ENCODE measurements at regions not wholly inside any gene's neighbourhood (a gene's known extent, or its start where the extent isn't known, plus 50 kb on each side); places are given as distances from the start of the nearest gene placed in this dataset.

DNA sequence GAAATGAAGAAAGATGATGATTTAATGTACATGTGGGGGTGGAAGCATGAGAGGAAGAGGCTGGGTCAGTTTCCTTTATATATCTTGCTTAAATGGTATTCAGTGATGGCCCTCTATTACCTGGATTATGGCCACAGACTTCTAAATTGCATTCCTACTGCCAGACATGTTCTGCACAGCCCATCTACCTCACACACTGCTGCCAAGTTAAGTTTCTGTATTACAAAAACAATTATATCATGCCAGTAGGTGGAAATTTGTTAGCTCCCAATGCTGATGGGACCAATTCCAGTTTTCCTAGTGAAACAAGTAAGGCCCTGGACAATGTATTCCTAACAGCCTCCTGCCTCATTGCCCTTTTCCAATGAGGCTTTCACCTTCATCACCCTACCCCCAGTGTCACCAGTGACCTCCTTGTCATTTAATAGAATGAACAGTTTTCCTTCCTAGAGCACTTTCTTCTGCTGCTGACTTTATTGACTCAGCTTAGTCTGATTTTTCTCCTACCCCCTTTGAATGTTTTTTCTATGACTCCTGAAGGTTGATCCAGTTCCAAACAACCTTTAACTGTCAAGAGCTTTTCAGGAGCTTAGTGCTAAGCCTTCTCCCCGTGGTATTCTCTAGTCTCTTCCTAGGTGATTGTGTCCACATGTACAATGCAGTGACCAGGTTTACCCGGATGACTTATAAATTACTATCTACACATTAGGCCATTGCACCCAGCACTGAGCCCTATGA, 316.6 kb upstream of the ANKRD30A start:
- H3K79me1 ChIP-seq (ENCODE audit: low read length) = no peaks in the 10 kb centered on the region
- no peak overlapping the region for H3K4me2 ChIP-seq (ENCODE audit: low read length)
- no peak overlapping the region for H2BK5ac ChIP-seq (ENCODE audit: low read length)
- no peak overlapping the region for H4K5ac ChIP-seq (ENCODE audit: low read length)
- WGBS (ENCODE audit: extremely low coverage, insufficient coverage, low lambda C conversion rate) = no CpG with 5 or more reads among the region's 2 CpGs
- no peak overlapping the region for H2AK5ac ChIP-seq (ENCODE audit: low read length)
- no peak overlapping the region for H3K18ac ChIP-seq (ENCODE audit: low read length)
- no peak overlapping the region for H3K4ac ChIP-seq (ENCODE audit: low read depth, low read length)
- no peak overlapping the region for H3K56ac ChIP-seq (ENCODE audit: low read length)
- no peaks in the 10 kb centered on the region for H3K36me3 ChIP-seq (ENCODE audit: control insufficient read depth, insufficient read depth, low read length)
- no peak overlapping the region for H3K4me3 ChIP-seq (ENCODE audit: low read length)
- H4K8ac ChIP-seq (ENCODE audit: low read depth, low read length) = no peak overlapping the region
- no peak for DNase-seq
- H2BK120ac ChIP-seq (ENCODE audit: low read depth, low read length) = no peak overlapping the region
- H2BK15ac ChIP-seq (replicated peaks; ENCODE audit: low read depth) = no peak overlapping the region
- H3K27me3 ChIP-seq (ENCODE audit: insufficient read depth, low read length, poor library complexity) = no peaks in the 10 kb centered on the region
- H3K9ac ChIP-seq (ENCODE audit: low read length) = no peak overlapping the region
- no peak overlapping the region for H3K23ac ChIP-seq (ENCODE audit: low read length)
- no peaks in the 10 kb centered on the region for H3K79me2 ChIP-seq (ENCODE audit: control insufficient read depth, insufficient read depth, low read length)
- no peaks in the 10 kb centered on the region for H3K4me1 ChIP-seq (ENCODE audit: control insufficient read depth, low read depth, low read length)
- H3K27ac ChIP-seq (ENCODE audit: low read depth, low read length) = no peak overlapping the region

DNA sequence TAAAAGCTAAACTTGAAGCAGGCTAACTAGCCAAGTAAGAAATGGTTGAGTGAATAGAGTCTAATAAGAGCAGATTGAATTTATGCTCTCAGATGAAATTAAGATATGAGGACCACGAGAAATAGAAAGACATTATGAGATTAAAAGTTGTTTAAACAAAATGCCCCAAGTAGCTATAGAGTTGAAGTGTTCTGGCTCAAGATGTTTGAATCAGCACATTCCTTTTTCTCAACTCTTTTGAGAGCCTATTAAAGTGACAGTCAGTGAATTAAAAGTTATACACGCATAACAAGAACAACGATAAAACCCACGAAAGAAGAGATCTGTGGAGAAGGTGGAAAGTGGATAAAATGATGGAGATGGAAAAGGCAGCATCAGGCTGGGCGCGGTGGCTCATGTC, 322.2 kb upstream of the ANKRD30A start:
- Histone ChIP-seq H3K4me2 (ENCODE audit: low read length) (no peak overlapping the region), H3K27ac (ENCODE audit: low read depth, low read length) (no peak overlapping the region)

DNA sequence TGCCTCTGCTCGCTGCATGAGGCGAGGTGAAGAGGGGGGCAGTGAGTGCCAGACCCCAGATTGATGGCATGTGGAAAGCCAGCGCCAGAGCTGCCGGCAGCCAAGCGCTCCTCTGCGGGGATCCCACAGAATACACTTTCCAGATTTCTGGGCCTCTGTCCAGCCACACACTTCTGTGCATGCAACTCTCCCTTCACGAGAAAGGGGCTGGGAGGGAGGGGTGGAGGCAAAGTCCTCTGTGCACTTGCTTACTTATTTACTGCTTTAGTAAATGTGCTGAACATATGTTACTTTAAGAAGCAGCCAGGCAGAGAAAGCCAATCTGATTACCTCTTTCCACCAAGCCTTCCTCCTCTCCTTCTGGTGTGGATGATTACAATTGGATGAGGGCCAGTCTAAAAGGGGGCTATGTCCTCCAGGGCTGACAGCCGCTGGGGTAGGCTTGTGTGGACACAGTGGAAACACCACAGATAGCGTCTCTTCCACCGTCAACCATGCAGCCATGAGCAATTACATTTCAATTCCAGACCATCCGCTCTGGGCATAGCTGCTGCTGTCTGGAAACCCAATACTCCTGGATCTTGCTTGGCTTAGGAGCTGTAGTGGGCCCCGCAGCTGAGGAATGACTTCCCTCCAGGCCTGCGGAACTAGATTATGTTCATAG, 322.8 kb upstream of the ANKRD30A start:
- H4K8ac ChIP-seq (ENCODE audit: low read depth, low read length) = no peak overlapping the region
- H3K18ac ChIP-seq (ENCODE audit: low read length) = no peak overlapping the region
- H3K9ac ChIP-seq (ENCODE audit: low read length) = no peak overlapping the region
- H3K4me3 ChIP-seq (ENCODE audit: low read length) = no peak overlapping the region
- no peaks in the 10 kb centered on the region for H3K79me2 ChIP-seq (ENCODE audit: control insufficient read depth, insufficient read depth, low read length)
- no peak overlapping the region for H2BK120ac ChIP-seq (ENCODE audit: low read depth, low read length)
- no peak overlapping the region for H3K27ac ChIP-seq (ENCODE audit: low read depth, low read length)
- no peaks in the 10 kb centered on the region for H3K27me3 ChIP-seq (ENCODE audit: insufficient read depth, low read length, poor library complexity)
- H3K79me1 ChIP-seq (ENCODE audit: low read length) = no peaks in the 10 kb centered on the region
- H3K4ac ChIP-seq (ENCODE audit: low read depth, low read length) = no peak overlapping the region
- H2BK5ac ChIP-seq (ENCODE audit: low read length) = no peak overlapping the region
- no peak overlapping the region for H4K5ac ChIP-seq (ENCODE audit: low read length)
- no peak overlapping the region for H2BK15ac ChIP-seq (replicated peaks; ENCODE audit: low read depth)
- H3K4me1 ChIP-seq (ENCODE audit: control insufficient read depth, low read depth, low read length) = no peaks in the 10 kb centered on the region
- H2AK5ac ChIP-seq (ENCODE audit: low read length) = no peak overlapping the region
- no CpG with 5 or more reads among the region's 13 CpGs for WGBS (ENCODE audit: extremely low coverage, insufficient coverage, low lambda C conversion rate)
- no peak overlapping the region for H3K23ac ChIP-seq (ENCODE audit: low read length)
- no peak overlapping the region for H3K4me2 ChIP-seq (ENCODE audit: low read length)
- H3K56ac ChIP-seq (ENCODE audit: low read length) = no peak overlapping the region
- no peak for DNase-seq
- H3K36me3 ChIP-seq (ENCODE audit: control insufficient read depth, insufficient read depth, low read length) = no peaks in the 10 kb centered on the region

More for the DNA sequence above, 322.2 kb upstream of the ANKRD30A start:
- no CpG with 5 or more reads among the region's 6 CpGs for WGBS (ENCODE audit: extremely low coverage, insufficient coverage, low lambda C conversion rate)
- no peaks in the 10 kb centered on the region for H3K4me1 ChIP-seq (ENCODE audit: control insufficient read depth, low read depth, low read length)
- H4K8ac ChIP-seq (ENCODE audit: low read depth, low read length) = no peak overlapping the region
- no peak overlapping the region for H3K18ac ChIP-seq (ENCODE audit: low read length)
- H3K79me1 ChIP-seq (ENCODE audit: low read length) = no peaks in the 10 kb centered on the region
- no peak overlapping the region for H3K4me3 ChIP-seq (ENCODE audit: low read length)
- H3K36me3 ChIP-seq (ENCODE audit: control insufficient read depth, insufficient read depth, low read length) = no peaks in the 10 kb centered on the region
- no peak overlapping the region for H3K4ac ChIP-seq (ENCODE audit: low read depth, low read length)
- DNase-seq = no peak
- H2AK5ac ChIP-seq (ENCODE audit: low read length) = no peak overlapping the region
- H2BK120ac ChIP-seq (ENCODE audit: low read depth, low read length) = no peak overlapping the region
- H3K56ac ChIP-seq (ENCODE audit: low read length) = no peak overlapping the region
- no peaks in the 10 kb centered on the region for H3K27me3 ChIP-seq (ENCODE audit: insufficient read depth, low read length, poor library complexity)
- H4K5ac ChIP-seq (ENCODE audit: low read length) = no peak overlapping the region
- H3K9ac ChIP-seq (ENCODE audit: low read length) = no peak overlapping the region
- no peak overlapping the region for H2BK5ac ChIP-seq (ENCODE audit: low read length)
- H2BK15ac ChIP-seq (replicated peaks; ENCODE audit: low read depth) = no peak overlapping the region
- no peak overlapping the region for H3K23ac ChIP-seq (ENCODE audit: low read length)
- no peaks in the 10 kb centered on the region for H3K79me2 ChIP-seq (ENCODE audit: control insufficient read depth, insufficient read depth, low read length)

DNA sequence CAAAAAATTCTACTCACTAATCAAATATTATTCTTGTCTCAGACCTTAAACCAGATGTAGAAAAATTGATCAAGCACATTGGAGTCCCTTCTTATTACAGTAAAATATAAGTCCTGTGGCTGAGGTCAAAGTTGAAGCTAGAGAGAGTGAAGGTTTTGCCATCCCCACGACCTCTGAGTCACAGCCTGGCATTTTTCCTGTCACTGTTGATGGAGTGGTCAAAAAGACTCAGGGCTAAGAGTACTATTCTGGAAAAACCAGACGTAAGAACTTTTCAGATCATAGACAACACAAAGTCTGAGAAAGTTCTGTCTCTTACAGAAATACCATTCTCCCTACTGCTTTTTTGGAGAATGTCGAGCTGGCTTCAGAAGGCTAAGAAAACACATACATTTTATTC, 323.7 kb upstream of the ANKRD30A start:
- no peak for DNase-seq
- Histone ChIP-seq H3K27ac (ENCODE audit: low read depth, low read length) (no peak overlapping the region), H2BK5ac (ENCODE audit: low read length) (no peak overlapping the region), H3K27me3 (ENCODE audit: insufficient read depth, low read length, poor library complexity) (no peaks in the 10 kb centered on the region), H3K9ac (ENCODE audit: low read length) (no peak overlapping the region), H2BK15ac (replicated peaks; ENCODE audit: low read depth) (no peak overlapping the region), H3K4ac (ENCODE audit: low read depth, low read length) (no peak overlapping the region), H3K18ac (ENCODE audit: low read length) (no peak overlapping the region), H3K4me3 (ENCODE audit: low read length) (no peak overlapping the region), H3K79me2 (ENCODE audit: control insufficient read depth, insufficient read depth, low read length) (no peaks in the 10 kb centered on the region), H3K79me1 (ENCODE audit: low read length) (no peaks in the 10 kb centered on the region), H3K56ac (ENCODE audit: low read length) (no peak overlapping the region), H2AK5ac (ENCODE audit: low read length) (no peak overlapping the region), H3K23ac (ENCODE audit: low read length) (no peak overlapping the region), H4K5ac (ENCODE audit: low read length) (no peak overlapping the region), H3K36me3 (ENCODE audit: control insufficient read depth, insufficient read depth, low read length) (no peaks in the 10 kb centered on the region), H4K8ac (ENCODE audit: low read depth, low read length) (no peak overlapping the region), H2BK120ac (ENCODE audit: low read depth, low read length) (no peak overlapping the region), H3K4me1 (ENCODE audit: control insufficient read depth, low read depth, low read length) (no peaks in the 10 kb centered on the region), H3K4me2 (ENCODE audit: low read length) (no peak overlapping the region)
- no CpG with 5 or more reads among the region's 3 CpGs for WGBS (ENCODE audit: extremely low coverage, insufficient coverage, low lambda C conversion rate)

DNA sequence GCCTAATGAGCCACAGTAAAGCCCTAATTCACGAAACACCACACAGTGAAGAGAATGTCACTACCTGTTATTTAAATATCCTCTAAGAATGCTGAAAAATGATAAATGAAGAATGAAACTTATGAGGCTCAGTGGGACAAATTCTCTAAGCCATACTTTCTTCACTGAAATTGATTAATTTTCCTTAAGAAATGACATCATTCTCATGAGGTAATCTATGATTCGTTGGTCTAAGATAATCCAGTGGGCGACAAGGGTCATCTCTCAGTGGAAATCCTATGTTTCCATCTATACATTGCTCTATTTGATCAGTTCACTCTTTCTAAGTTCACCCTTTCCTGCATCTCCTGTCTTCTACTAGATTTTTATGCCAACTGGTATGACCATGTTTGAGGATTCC, 330.4 kb upstream of the ANKRD30A start:
- H2BK5ac ChIP-seq (ENCODE audit: low read length) = no peak overlapping the region
- no peak overlapping the region for H3K4me3 ChIP-seq (ENCODE audit: low read length)
- H2AK5ac ChIP-seq (ENCODE audit: low read length) = no peak overlapping the region
- no peak for DNase-seq
- no peak overlapping the region for H4K5ac ChIP-seq (ENCODE audit: low read length)
- no peaks in the 10 kb centered on the region for H3K36me3 ChIP-seq (ENCODE audit: control insufficient read depth, insufficient read depth, low read length)
- no peak overlapping the region for H4K8ac ChIP-seq (ENCODE audit: low read depth, low read length)
- H3K9ac ChIP-seq (ENCODE audit: low read length) = no peak overlapping the region
- no peaks in the 10 kb centered on the region for H3K79me1 ChIP-seq (ENCODE audit: low read length)
- H2BK120ac ChIP-seq (ENCODE audit: low read depth, low read length) = no peak overlapping the region
- H3K23ac ChIP-seq (ENCODE audit: low read length) = no peak overlapping the region
- no peak overlapping the region for H3K18ac ChIP-seq (ENCODE audit: low read length)
- no peak overlapping the region for H3K4ac ChIP-seq (ENCODE audit: low read depth, low read length)
- H3K4me1 ChIP-seq (ENCODE audit: control insufficient read depth, low read depth, low read length) = no peaks in the 10 kb centered on the region
- no peak overlapping the region for H3K4me2 ChIP-seq (ENCODE audit: low read length)
- no peak overlapping the region for H2BK15ac ChIP-seq (replicated peaks; ENCODE audit: low read depth)
- no CpG with 5 or more reads among the region's 3 CpGs for WGBS (ENCODE audit: extremely low coverage, insufficient coverage, low lambda C conversion rate)
- no peaks in the 10 kb centered on the region for H3K79me2 ChIP-seq (ENCODE audit: control insufficient read depth, insufficient read depth, low read length)
- no peaks in the 10 kb centered on the region for H3K27me3 ChIP-seq (ENCODE audit: insufficient read depth, low read length, poor library complexity)
- H3K27ac ChIP-seq (ENCODE audit: low read depth, low read length) = no peak overlapping the region
- no peak overlapping the region for H3K56ac ChIP-seq (ENCODE audit: low read length)
